H1 (cell line): ENCODE measurements at regions not wholly inside any gene's neighbourhood (a gene's known extent, or its start where the extent isn't known, plus 50 kb on each side); places are given as distances from the start of the nearest gene placed in this dataset.

Experiments used
- CHD7 ChIP-seq: fragments of 300-600 bp; sonication (generic); IDR thresholded peaks from 2 replicates; pipeline ENCODE4 v1.7.1; 2012; ENCODE audit warnings: low read length, moderate library complexity, mild to moderate bottlenecking, inconsistent platforms; ENCODE audit not compliant: insufficient replicate concordance
- JUN ChIP-seq: IDR thresholded peaks from 2 replicates; pipeline ENCODE4 v1.6.1; 2011; ENCODE audit warnings: low read depth, mild to moderate bottlenecking, improper control_type of control experiment, low read length
- KDM4A ChIP-seq: IDR thresholded peaks from one replicate; pipeline ENCODE4 v1.7.1; 2012; ENCODE audit warnings: low read depth, mild to moderate bottlenecking, moderate library complexity, low read length, inconsistent platforms; ENCODE audit not compliant: severe bottlenecking
- MAX ChIP-seq: IDR thresholded peaks from 2 replicates; pipeline ENCODE4 v1.6.1; 2012; ENCODE audit warnings: inconsistent platforms
- POLR2AphosphoS5 ChIP-seq: IDR thresholded peaks from 2 replicates; pipeline ENCODE4 v1.6.1; 2011; ENCODE audit warnings: low read depth, low read length
- TEAD4 ChIP-seq: IDR thresholded peaks from 2 replicates; pipeline ENCODE4 v1.6.1; 2012; ENCODE audit warnings: low read depth, low read length, inconsistent platforms, mixed read lengths

- no peak for TF ChIP-seq CHD7
- TF ChIP-seq JUN = no peak
- no peak for TF ChIP-seq POLR2AphosphoS5
- no peak for TF ChIP-seq TEAD4
- TF ChIP-seq MAX = no peak
- no peak for TF ChIP-seq KDM4A
These were observed 485.4 kb downstream of the KLF5 start (continued) for GRCh38 chr13:73544175-73544574.
